Fibroblast of pulmonary artery (primary cell): ENCODE measurements at regions not wholly inside any gene's neighbourhood (a gene's known extent, or its start where the extent isn't known, plus 50 kb on each side); places are given as distances from the start of the nearest gene placed in this dataset.

Experiments used
- DNase-seq: peaks from one replicate; pipeline ENCODE4 v3.0.0-alpha.2; 2010; ENCODE audit warnings: low read depth
- H3K4me3 ChIP-seq: replicated peaks from 2 replicates; pipeline ENCODE4 v1.5.1; 2011; ENCODE audit warnings: low read depth, mild to moderate bottlenecking, control low read depth, low read length, moderate library complexity
- CTCF ChIP-seq: IDR thresholded peaks from 2 replicates; pipeline ENCODE4 v1.5.1; 2011; ENCODE audit warnings: mild to moderate bottlenecking, control low read depth, low read length, inconsistent platforms; ENCODE audit errors: missing control alignments

GRCh38 chr4:31549256-31549655, 829.1 kb downstream of the PCDH7 start:
- H3K4me3 ChIP-seq, result no peak overlapping the region
- DNase-seq, result no peak
- TF ChIP-seq CTCF, result no peak

GRCh38 chr4:31557437-31557836, 837.3 kb downstream of the PCDH7 start:
- no peak overlapping the region for H3K4me3 ChIP-seq
- peak; percentile 13 for DNase-seq
- no peak for TF ChIP-seq CTCF

- H3K4me3 ChIP-seq, result no peak overlapping the region
- no peak for DNase-seq
- no peak for TF ChIP-seq CTCF
Observed at GRCh38 chr4:31573554-31573953, 853.4 kb downstream of the PCDH7 start.

- no peak for TF ChIP-seq CTCF
- no peak overlapping the region for H3K4me3 ChIP-seq
- no peak for DNase-seq
Observed at GRCh38 chr4:31575504-31575903, 855.3 kb downstream of the PCDH7 start.

- no peak for DNase-seq
- no peak for TF ChIP-seq CTCF
- H3K4me3 ChIP-seq, result no peak overlapping the region
Observed at GRCh38 chr4:31580843-31581242, 860.7 kb downstream of the PCDH7 start.

GRCh38 chr4:31585503-31585902, 865.3 kb downstream of the PCDH7 start:
- no peak overlapping the region for H3K4me3 ChIP-seq
- no peak for DNase-seq
- TF ChIP-seq CTCF, result no peak

GRCh38 chr4:31592293-31592692, 872.1 kb downstream of the PCDH7 start:
- DNase-seq, result no peak
- H3K4me3 ChIP-seq, result no peak overlapping the region
- no peak for TF ChIP-seq CTCF
